ENCODE measurements at regions not wholly inside any gene's neighbourhood (a gene's known extent, or its start where the extent isn't known, plus 50 kb on each side); places are given as distances from the start of the nearest gene placed in this dataset.

DNA sequence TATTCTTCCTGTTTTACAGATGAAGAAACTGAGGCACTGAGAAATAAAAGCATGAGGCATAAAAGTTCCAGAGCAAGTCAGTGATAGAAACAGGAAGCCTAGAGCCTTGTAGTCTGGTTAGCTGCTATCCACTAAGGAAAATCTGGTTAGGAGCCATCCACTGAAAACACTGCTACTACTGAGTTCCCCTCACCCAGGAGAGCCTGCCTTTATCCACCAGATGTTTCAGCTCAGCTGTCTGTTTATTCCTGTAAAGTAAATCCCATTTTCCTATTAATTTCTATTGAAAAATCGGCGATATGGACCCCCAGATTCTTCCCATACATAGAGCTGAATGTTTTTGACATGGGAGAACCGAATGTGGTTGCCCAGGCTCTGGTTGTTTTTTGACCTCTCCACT, 63.7 kb upstream of the LMO4 start:
- no peak overlapping the region for H3K4me3 ChIP-seq
- DNase-seq, result no peak
- TF ChIP-seq, protein P1, sequence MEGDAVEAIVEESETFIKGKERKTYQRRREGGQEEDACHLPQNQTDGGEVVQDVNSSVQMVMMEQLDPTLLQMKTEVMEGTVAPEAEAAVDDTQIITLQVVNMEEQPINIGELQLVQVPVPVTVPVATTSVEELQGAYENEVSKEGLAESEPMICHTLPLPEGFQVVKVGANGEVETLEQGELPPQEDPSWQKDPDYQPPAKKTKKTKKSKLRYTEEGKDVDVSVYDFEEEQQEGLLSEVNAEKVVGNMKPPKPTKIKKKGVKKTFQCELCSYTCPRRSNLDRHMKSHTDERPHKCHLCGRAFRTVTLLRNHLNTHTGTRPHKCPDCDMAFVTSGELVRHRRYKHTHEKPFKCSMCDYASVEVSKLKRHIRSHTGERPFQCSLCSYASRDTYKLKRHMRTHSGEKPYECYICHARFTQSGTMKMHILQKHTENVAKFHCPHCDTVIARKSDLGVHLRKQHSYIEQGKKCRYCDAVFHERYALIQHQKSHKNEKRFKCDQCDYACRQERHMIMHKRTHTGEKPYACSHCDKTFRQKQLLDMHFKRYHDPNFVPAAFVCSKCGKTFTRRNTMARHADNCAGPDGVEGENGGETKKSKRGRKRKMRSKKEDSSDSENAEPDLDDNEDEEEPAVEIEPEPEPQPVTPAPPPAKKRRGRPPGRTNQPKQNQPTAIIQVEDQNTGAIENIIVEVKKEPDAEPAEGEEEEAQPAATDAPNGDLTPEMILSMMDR (IDR thresholded peaks at IDR 0.05), result no peak
- H3K4me1 ChIP-seq, result no peaks in the 10 kb centered on the region
- H3K9me3 ChIP-seq, result no peaks in the 10 kb centered on the region
- intact Hi-C loops (cut with DNase I), result no loop called here
- no peak overlapping the region for H3K27ac ChIP-seq
- no peaks in the 10 kb centered on the region for H3K36me3 ChIP-seq
- H3K27me3 ChIP-seq, result no peaks in the 10 kb centered on the region
- no peak overlapping the region for H3K9ac ChIP-seq (ENCODE audit: low read depth in 2 of 2, low read length in 2 of 2)

DNA sequence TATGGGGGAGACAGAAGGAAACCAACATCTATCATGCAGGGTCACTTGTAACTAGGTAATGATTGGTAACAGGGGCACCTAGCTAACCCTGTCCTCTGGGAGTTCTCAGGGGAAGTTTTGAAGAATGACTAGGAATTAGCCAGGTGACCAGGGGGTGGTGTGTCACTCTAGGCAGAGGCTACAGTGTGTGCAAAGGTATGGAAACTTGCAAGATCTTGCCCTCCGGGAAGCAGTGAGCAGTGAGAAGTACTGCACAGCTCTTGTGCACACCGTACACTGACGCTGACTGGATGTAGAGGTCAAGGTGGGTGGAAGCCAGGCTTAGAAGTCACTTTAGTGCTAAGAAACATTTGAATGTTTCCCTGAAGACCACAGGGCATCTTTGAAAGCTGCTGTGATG, 62.9 kb upstream of the LMO4 start:
- DNase-seq, result no peak
- no peak overlapping the region for H3K9ac ChIP-seq (ENCODE audit: low read depth in 2 of 2, low read length in 2 of 2)

DNA sequence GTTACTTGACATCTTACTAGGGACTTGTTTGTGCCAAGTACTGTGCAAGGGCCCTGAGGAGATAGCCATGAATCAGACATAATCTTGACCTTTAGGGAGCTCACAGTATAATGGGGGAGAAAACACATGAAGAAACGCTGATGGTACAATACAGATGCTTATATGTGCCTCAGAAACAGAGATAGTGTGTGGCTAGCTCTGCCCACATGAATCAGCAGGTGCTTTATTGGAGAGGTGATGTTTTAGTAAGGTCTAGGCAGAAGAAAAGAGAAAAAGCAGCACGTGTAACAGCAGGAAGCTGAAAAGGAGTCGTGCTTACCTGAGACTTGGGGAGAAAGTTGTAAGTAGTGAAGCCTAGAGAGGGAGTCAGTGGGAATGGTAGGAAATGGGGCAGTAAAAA, 60.6 kb upstream of the LMO4 start:
- Histone ChIP-seq H3K4me1 (no peaks in the 10 kb centered on the region), H3K9me3 (no peaks in the 10 kb centered on the region), H3K27me3 (no peaks in the 10 kb centered on the region), H3K9ac (ENCODE audit: low read depth in 2 of 2, low read length in 2 of 2) (no peak overlapping the region), H3K4me3 (no peak overlapping the region), H3K36me3 (no peaks in the 10 kb centered on the region), H3K27ac (no peak overlapping the region)
- intact Hi-C loops (cut with DNase I), result no loop called here
- TF ChIP-seq, protein P1 (IDR thresholded peaks at IDR 0.05), result no peak
- DNase-seq, result no peak

More for the DNA sequence above, 62.9 kb upstream of the LMO4 start:
- no peaks in the 10 kb centered on the region for H3K36me3 ChIP-seq
- no peaks in the 10 kb centered on the region for H3K4me1 ChIP-seq
- intact Hi-C loops (cut with DNase I), result no loop called here
- no peak overlapping the region for H3K4me3 ChIP-seq
- TF ChIP-seq, protein P1 (IDR thresholded peaks at IDR 0.05), result no peak
- H3K27me3 ChIP-seq, result no peaks in the 10 kb centered on the region
- H3K27ac ChIP-seq, result no peak overlapping the region
- H3K9me3 ChIP-seq, result no peaks in the 10 kb centered on the region

DNA sequence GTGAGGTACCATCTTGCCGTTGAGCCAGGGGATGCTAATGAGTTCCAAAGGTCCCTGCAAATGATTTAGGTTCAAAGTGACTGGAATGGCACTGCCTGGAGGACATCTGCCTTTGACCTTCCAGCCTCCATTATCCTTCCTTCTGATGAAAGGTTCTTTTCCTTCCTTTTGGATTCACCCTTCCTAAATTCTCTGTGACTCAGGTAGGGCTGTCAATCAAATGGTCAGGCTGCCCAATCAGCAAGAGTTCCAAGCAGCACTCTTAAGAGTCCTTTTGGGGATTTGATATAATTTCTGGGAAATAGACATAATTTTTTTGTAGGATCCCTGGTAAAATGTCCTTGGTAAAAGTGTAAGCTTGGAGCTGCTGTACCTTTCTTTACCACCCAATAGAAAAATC, 58.8 kb upstream of the LMO4 start:
- Histone ChIP-seq H3K9ac (ENCODE audit: low read depth in 2 of 2, low read length in 2 of 2) (no peak overlapping the region), H3K4me3 (no peak overlapping the region), H3K4me1 (no peaks in the 10 kb centered on the region), H3K36me3 (no peaks in the 10 kb centered on the region), H3K27me3 (no peaks in the 10 kb centered on the region), H3K27ac (no peak overlapping the region), H3K9me3 (no peaks in the 10 kb centered on the region)
- DNase-seq, result no peak
- TF ChIP-seq, protein P1 (IDR thresholded peaks at IDR 0.05), result no peak
- intact Hi-C loops (cut with DNase I), result no loop called here

DNA sequence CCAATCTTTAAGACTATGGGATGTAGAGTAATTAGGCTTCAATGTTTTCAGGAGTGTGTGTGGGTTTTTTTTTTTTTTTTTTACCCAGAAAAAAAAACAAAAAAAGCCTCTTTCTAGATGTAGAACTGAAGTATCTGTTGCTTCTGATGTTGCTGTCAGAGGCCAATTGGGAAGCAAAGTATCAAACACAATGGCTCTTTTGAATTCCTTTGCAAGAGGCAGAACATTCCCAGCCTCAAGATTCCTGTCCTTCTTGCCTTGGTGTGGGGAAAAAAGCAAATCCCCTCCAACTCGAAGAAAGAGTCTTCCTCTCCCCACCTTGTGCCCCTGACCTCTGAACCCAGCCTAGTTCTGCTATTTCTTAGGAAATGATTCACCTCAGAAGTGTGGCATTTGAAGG, 55.4 kb upstream of the LMO4 start:
- no peak overlapping the region for H3K27ac ChIP-seq
- no peaks in the 10 kb centered on the region for H3K4me1 ChIP-seq
- DNase-seq, result no peak
- H3K9me3 ChIP-seq, result no peaks in the 10 kb centered on the region
- H3K4me3 ChIP-seq, result no peak overlapping the region
- no peaks in the 10 kb centered on the region for H3K27me3 ChIP-seq
- TF ChIP-seq, protein P1 (IDR thresholded peaks at IDR 0.05), result no peak
- H3K9ac ChIP-seq (ENCODE audit: low read depth in 2 of 2, low read length in 2 of 2), result no peak overlapping the region
- intact Hi-C loops (cut with DNase I), result no loop called here
- no peaks in the 10 kb centered on the region for H3K36me3 ChIP-seq

DNA sequence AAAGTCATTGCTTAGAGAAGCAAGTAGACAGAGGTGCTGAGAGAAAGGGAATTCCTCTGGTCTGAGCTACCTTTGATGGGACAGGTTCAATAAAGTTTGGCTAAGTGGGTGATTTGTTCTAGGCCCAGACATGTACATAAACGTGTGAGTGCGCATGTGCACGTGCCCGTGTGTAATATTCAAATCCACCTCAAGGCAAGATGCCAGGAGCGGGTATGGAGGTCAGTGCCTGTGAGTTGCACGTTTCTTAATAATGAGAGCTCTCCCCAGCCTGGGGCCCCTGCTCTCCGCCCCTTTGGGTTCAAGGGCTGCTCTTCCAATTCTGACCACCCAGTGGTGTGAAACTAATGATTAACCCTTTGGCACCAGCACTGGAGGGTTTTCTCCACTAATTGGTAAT, 53.8 kb upstream of the LMO4 start:
- Histone ChIP-seq H3K27me3 (no peaks in the 10 kb centered on the region), H3K4me3 (no peak overlapping the region), H3K27ac (no peak overlapping the region), H3K9ac (ENCODE audit: low read depth in 2 of 2, low read length in 2 of 2) (no peak overlapping the region), H3K9me3 (no peaks in the 10 kb centered on the region), H3K36me3 (no peaks in the 10 kb centered on the region), H3K4me1 (no peaks in the 10 kb centered on the region)
- intact Hi-C loops (cut with DNase I), result no loop called here
- no peak for DNase-seq
- TF ChIP-seq, protein P1 (IDR thresholded peaks at IDR 0.05), result no peak
